Central memory CD4-positive, alpha-beta T cell (primary cell): ENCODE measurements at regions not wholly inside any gene's neighbourhood (a gene's known extent, or its start where the extent isn't known, plus 50 kb on each side); places are given as distances from the start of the nearest gene placed in this dataset.

Source experiments
- DNase-seq: peaks from one replicate; pipeline ENCODE4 v3.0.0; 2022

DNA sequence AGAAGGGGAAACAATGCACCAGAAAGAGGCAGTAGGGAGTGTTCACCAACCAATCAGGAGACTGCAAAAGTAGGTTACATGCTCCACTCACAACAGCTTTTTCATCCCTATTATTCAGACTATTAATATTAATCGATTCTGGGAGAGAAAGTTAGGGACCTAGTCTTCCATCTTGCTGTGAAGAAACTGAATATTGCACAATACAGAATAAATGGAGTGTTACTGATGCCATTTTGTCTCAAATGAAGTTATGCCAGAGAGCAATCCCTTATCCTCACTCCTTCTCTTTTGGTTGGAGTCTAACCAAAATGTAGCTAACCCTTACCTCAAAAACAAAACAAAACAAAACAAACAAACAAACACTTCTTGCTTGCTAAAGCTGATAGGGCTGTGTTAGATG is 1120.9 kb upstream of the GYPC start:
- no peak for DNase-seq

DNA sequence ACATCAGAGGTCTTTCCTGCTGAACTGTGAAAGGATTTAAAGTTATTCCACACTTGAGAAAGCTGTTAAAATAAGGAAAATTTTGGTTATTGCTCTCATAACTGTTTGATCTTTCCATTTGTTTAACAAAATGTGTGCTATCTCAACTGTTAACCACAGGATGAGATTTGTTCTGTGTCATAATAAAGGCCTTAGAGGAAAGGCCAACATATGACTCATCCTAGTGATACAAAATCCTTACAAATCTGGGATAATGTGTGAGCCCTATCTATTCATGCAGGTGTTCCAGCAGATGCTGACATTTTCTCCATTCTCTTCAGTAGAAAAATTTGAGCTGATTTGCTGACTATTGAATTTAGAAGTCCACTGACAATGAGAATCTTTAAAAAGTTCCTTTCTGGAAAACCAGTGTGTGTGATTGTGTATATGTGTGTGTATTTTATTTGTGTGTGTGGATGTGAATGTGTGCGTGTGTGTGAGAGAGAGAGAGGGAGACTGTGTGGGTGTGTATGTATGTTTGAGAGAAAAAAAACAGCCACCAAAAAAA is 1111.9 kb upstream of the GYPC start:
- no peak for DNase-seq

DNA sequence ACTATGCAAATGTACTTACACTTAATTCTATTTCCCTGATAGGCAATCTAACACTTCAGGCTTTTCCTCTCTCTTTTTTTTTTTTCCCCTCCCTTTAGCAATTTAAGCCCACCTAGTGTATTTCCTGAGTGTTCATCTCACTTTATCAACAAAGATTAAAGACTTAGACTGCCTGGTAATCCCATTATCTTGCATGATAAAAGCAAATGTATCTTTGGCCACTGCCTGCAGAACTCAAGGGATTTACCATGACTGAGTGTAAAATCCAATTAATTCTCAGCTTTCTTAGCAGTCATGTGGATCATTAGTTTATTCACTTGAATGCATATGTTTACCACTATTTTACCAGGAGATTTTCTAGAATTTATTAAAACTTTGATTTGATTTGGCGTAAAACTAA is 1102.2 kb upstream of the GYPC start:
- DNase-seq: no peak

DNA sequence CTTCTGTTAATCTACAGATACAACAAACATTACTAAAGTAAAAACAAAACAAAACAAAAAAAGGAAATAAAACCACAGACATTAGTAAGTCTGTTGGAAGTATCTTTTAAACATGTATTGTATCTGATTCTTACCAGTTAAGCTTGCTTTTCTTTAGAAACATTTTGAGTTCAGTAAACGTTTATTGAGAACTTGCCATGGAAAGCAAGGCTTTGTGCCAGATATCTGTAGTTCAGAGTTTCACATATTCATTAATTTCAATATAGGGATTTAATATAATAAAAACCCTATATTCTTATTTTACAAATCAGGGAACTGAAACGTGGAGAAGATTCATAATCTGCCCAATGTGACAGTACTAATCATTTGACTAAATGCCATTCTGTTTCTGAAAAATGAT is 1101.0 kb upstream of the GYPC start:
- no peak for DNase-seq

DNA sequence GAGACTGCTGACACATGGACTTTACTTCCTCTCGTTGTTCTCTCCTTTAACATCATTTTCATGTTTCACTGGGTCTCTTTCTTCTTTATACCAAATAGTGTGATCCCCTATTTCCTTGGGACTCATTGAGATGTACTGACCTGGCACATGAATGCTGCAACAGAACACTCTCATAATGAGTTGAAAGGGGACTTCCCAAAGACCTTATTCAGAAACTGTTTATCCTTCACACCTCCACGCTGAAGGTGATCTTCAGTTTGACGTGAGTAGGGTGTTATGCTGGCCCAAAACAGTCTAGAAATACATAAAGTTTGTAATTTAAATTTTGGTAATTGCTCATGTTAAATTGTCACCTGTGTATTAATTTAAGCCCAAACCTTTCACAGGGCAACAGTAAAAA is 1096.8 kb upstream of the GYPC start:
- DNase-seq: no peak

DNA sequence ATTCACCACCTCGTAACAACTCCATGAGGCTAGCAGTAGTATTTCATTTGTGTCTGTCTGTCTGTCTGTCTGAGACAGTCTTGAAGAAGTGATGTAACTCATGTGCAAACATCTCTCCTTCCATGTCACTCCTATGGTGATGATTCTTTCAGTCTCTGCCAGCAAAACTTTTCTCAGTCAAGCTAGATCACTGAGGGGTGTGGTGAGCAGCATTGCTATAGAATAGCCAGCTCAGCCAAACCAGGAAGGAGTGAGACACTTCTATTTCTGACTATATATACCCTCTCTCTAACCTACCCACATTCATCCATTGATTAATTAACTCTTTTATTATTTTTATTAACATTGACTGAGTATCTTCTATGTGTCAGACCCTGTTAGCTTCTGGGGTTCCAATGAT is 1095.1 kb upstream of the GYPC start:
- DNase-seq: no peak

DNA sequence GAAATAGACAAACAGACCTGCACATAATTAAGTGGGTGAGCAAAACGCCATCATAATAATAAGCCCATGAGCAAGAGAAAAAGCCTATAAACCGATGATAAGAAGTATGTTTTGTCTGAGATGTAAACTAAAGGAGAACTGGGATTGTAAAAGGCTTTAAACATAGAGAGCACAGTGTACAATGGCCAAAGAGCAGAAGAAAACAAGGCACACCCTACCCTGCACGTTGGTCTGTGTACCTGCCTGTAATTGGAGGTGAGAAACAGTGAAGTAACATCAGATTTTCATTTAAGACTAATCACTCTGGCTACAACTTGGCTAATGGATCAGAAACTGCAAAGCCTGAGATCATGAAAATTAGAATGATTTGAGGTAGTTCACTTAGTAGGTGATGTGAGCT is 1094.7 kb upstream of the GYPC start:
- no peak for DNase-seq

DNA sequence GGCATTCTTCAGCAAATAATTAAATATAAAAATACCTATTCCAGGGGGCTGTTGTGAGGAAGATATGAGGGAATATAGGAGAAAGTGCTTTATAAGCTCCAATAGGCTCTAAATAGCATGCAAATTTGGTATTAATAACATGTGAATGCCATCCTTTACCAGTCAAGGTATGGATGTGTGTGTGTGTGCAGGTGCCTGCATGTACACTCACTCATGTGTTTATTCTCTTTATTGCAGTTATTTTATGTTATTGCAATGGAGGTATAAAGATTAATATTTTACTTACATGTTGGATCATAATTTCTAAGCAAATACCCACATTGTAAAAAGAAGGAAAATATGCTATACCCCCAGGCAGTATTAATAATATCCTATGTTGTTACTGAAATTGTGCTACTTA is 1093.0 kb upstream of the GYPC start:
- DNase-seq: no peak

DNA sequence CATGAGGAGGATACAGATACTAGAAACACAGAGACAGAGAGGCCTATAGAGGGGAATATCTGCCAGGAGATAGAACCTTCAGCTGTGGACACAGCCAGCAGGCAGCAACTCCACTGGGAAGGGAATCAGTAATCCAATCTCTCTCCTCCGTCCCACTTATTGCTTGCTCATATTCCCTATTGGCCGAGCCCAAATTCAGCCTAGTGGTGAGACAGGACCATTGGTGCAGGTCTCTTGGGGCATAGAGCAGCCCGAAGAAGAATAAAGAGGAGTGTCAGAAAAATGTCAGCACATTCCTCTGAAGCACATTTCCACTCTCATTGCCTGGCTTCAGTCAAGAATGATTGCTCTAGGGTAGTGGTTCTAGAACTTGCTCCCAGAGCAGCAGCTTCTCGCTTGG is 1091.5 kb upstream of the GYPC start:
- DNase-seq: no peak

DNA sequence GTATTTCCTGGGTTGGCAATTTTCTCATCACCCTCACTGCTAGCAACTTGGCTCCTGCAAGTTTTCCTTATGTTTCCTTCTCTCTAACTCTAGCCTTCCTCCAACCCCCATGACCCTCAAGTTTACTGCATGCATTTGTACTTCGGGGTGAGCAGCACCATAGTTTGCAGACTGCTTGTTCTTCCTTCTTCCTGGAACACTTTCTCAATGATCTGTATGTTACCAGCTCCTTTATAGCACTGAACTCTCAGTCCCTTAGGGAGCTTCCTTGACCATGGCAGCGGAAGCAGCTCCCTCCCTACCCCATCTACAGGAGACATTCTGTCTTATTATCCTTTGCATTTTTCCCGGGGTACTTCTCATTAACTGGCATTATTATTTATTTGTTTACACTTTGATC is 1089.5 kb upstream of the GYPC start:
- no peak for DNase-seq

DNA sequence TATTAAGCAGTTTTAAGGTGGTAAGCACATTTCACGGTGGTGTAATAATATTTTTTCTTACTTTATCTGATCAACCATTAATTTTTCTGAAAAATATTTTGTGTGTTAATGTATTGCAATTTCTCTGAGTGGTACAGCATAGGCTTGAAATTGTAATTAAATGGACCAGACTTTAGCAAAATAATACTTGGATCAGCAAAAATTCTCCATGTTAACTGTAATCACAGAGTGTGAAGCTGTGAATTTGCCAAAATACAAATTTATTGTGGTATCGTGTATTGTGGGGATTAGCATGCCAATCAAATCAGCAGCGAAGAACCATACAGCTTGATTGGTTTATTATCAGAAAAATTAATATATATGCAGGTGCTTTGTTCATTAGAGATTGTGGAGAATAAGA is 1088.9 kb upstream of the GYPC start:
- no peak for DNase-seq

DNA sequence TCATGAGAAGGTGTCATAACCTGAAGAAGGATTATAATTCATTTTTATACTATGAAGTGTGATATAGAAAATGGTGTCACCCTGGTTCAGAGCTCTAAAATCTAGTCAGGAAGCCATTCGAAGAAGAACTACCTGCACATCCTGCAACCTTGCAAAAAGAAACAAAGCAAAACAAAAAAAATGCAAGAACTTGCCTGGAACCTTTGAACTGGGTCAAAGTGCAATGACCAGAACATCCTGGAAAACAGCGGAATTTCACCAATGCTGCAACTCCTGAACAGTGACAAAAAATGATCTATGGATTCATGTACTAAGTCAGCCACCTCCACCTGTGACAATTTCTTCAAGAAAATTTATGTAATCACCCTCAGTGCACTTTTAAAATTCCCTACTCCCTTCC is 1083.3 kb upstream of the GYPC start:
- DNase-seq: no peak

DNA sequence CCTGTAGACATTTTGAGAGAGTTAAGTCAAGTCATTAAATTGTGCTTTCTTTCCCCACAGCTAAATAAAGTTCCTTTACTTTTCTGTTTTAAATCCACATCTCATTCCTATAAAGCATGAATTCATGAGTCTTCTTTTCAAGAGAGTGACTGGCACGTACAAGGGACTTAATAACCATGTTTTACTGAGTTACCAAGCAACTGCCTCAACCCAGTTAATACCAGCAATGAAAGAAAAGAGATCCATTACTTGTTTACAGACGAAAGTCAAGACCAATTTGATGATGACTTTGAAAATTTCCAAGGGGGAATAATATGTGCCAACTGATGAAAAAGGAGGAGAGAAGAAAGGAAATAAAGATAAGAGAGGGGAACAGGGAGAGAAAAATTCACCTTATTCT is 1082.5 kb upstream of the GYPC start:
- DNase-seq: no peak

DNA sequence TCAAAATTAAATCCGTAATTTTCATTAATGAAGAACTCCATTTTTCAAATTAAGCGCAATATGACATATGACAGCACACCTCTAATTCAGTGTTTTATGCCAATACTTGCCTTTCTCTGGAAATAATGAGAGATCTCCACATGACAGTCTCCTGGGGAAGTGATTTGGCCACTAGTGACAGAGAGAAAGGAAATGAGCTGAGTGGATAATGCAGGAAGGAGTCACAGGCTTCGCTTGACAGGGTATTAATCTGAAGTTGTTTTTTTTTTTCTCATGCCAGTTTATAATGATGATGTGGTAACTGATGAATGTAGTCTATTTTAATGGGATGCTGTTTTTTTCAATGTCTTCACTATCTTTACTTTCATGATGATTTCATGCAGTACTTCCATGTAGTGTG is 1079.4 kb upstream of the GYPC start:
- DNase-seq: no peak

DNA sequence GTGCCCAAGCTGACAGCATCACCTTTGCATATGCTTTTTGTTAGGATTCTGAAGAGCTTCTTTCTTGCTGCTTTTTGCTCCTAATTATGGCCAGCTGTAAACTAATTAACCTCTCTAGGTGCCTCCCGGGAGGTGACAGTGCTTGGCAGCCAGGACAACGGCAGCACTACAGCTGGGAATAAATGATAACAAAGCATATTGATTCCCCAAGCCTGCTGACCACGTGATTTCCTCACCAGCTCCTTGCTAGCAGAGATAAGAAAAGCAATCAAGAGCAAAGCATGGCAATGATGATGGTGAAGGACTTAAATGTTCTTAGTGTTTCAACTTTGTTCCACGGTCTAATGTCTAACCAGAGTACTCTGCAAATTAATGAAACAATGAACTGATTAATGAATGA is 1074.4 kb upstream of the GYPC start:
- DNase-seq: no peak

DNA sequence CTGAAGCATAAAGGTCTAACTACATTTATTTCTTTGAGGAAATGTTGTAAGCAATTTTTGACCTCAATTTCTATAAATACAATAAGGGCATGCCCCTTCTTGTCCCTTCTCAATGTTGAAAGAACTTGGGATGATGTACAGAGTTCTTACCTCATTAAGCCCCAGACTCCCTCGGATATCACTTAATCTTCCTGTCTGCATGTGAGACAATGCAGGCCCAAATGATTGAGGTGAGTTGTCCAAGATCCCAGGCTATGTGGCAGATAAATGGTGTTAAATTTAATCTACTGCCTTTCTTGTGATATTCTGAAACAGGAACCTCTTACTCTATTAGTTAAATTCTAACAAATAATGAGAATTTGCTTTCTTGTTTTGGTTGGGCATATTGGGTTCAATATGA is 1073.4 kb upstream of the GYPC start:
- no peak for DNase-seq

DNA sequence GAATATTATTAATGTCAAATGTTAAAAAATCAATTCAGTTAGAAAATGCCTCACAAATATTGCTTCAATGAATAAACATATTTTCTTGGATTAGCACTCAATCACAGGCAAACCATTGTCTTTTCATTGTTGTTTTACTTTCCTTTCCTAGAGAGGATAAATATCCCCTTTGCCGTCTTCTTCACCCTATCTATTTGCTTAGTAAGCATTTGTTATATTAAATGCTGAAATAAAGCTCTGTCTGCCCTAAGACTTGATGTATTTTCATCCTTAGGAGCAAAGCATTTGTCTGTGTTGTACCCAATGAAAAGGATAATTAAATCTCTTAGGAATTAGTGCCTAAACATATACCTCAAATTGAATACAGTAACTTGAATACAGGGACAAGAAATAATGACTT is 1071.2 kb upstream of the GYPC start:
- no peak for DNase-seq

DNA sequence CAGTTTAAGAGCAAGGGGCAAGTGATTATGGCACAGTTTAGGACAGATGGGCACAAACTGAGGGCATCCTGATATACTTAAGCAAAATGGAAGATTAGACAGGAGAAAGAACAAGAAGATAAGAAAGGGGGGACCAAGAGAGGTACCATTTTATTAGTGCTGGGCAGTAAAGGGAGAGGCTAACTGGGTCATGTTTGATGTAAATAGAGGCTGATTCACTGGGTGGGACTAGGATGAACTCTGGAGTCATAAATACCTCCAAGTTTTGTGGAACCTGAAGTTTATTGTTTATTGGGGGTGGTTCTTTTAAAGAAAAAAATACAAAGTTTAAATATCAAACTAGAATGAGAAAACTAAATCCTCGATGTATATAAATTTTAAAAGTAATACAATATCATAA is 1067.2 kb upstream of the GYPC start:
- DNase-seq: no peak

DNA sequence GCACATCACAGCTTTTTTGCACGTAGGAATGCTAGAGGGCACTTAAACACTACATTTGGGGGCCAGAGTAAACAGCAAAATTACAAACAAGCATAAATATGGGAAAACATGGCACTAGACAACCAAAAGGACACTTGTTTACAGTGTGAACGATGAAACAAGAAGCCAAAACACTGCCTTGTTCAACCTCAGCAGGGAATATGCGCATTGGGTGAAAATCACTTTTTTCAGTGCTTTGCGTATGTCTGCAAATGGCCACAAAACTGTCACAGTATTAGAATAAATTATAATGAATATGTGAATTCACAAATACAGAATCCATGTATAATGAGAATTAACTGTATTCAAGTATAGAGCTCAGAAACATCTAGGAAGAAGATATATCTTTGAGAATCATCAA is 1064.0 kb upstream of the GYPC start:
- no peak for DNase-seq

DNA sequence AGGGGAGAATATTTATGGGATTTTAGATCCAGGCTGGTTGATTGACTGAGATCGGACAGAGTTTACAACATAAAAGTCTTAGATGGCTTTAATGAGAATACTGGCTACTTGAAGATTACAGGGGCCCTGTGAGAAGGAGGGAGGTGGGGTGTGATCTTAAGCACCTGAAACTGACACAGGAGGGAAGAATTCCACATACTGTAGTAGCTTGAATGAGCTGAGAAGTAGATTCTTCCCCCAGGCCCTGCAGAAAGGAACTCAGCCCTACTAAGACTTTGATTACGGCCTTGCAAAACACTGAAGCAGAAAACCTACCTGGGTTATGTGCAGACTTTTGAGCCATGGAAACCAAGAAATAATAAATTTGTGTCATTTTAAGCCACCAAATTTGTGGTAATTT is 1062.9 kb upstream of the GYPC start:
- no peak for DNase-seq

DNA sequence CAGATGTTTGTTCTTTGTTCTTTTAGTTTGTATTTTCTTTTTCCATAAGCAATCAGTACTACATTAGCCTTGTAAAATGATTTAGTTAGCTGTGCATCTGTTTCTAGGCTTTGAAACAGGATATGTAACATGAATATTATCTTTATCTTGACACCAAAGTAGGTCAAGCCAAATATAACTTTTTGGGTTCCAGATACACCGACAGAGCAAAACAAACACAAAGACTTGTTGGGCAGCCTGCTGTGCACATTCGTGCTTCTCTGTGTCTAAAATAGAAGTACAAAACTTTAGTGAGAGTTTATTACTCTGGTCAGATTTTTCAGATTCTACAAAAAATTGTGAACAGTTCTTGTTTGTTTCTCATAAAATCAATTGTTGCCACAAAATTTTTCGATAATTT is 1059.3 kb upstream of the GYPC start:
- no peak for DNase-seq

DNA sequence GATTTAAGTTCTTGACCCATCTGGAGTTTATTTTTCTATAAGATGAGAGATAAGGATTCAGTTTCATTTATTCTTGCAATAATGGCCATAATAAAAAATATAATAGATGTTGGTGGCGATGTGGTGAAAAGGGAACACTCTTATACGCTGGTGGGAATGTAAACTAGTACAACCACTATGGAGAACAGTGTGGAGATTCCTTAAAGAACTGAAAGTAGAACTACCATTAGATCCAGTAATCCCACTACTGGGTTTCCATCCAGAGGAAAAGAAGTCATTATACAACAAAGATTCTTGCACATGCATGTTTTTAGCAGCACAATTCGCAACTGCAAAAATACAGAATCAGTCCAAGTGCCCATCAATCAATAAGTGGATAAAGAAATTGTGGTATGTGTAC is 1040.5 kb upstream of the GYPC start:
- no peak for DNase-seq

DNA sequence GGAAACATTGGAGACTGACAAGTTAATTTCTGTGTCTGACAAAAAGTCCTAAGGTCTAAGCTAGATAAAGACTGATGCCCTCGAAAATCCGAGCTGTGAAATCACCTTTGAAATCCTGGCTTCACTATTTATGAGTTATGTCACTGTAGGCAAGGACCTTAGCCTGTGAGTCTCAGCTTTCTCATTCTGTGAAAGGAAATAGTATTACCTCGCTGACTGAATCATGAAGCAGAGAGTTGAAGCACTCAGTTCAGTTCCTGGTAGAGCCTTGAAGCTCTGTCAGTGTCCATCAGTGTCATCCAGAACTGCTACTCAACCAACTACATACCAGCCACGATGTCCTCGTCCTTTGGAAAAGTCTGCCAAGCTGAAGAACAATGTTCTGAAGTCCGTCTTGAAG is 1025.6 kb upstream of the GYPC start:
- no peak for DNase-seq

DNA sequence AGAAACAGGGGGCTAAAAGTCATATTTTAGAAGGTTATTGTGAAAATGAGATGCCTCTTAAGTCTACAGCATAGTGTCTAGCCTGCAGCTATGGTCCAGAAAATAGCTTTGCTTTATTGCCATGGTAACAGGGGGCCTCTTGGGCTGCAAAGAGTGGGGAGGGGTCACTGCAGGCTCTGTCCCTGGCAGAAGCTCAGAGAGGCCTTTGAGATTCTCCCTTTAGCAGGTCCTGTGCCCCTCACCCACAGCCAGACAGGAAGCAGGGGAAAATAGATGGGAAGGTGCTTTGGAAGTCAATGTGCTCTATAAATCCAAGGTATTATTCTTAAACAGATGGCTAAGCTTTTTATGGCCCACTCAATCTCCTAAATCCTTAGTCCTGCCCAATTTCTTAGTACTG is 1021.3 kb upstream of the GYPC start:
- no peak for DNase-seq

DNA sequence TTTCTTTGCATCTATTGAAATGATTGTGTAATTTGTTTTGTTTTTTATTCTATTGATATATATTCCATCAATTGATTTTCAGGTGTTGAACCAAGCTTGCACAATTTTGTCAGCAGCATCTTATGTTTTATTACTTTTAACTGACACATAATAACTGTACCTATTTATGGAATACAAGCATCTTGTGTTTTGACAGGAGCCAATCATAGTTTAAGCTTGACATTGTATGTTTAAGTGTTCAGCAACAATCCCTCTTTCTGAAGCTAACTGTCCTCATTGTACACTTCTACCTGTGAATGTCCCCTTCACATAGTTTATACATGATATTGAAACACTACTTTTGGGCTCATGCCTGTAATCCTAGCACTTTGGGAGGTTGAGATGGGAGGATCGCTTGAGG is 1017.6 kb upstream of the GYPC start:
- no peak for DNase-seq

DNA sequence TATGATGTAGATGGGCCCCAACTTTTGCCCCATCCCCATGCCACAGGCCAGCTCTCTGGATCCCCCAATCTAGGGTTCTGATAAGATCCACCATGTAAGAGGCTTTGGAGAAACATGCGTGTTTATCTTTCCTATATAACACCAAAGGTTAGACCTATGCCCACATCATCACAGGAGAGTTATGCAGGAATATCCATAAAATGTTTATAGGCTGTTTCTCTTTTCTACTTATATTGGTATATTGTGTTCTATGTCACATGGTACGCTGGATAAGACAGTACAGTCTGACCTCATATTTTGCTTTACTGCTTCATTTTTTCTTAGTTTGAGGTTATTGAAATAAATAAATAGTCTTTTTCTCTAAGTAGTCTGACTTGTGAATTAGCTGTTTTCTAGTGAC is 1013.9 kb upstream of the GYPC start:
- DNase-seq: no peak
